Right lobe of liver (tissue), 6 donors: ENCODE measurements at regions not wholly inside any gene's neighbourhood (a gene's known extent, or its start where the extent isn't known, plus 50 kb on each side); places are given as distances from the start of the nearest gene placed in this dataset.
"Not testable (repeated sequence)": the region's sequence is repeated elsewhere in the genome, so short reads cannot be mapped to it uniquely, and the experiment has no call there.

Source experiments
- ATAC-seq, 4 donors: fragments of 200-7000 bp; cut with Tn5 transposase; one replicate each; pipeline ENCODE4 v1.9.1; 2020; ENCODE audit warnings: mild to moderate bottlenecking in 4 of 4, moderate library complexity in 4 of 4
- DNase-seq, 3 donors: peaks; one replicate each; pipeline ENCODE4 v3.0.0-alpha.2; 2020
- H3K27ac ChIP-seq, 3 donors: fragments of 200-600 bp; one replicate each; pipeline ENCODE4 v1.8.0; 2022
- H3K27me3 ChIP-seq, 2 donors: fragments of 200-600 bp; one replicate each; pipeline ENCODE4 v1.8.0; 2022
- H3K36me3 ChIP-seq, 4 donors: fragments of 200-600 bp; sonication (generic) in 1 of 4; one replicate each; pipeline versions ENCODE4 v1.5.1 to v1.8.0; 2017 to 2022; ENCODE audit warnings: control low read depth in 1 of 4
- H3K4me1 ChIP-seq, 4 donors: fragments of 200-600 bp; sonication (generic) in 1 of 4; one replicate each; pipeline versions ENCODE4 v1.5.1 to v1.8.0; 2017 to 2022; ENCODE audit warnings: control low read depth in 1 of 4
- H3K4me3 ChIP-seq, 3 donors: fragments of 200-600 bp; one replicate each; pipeline ENCODE4 v1.8.0; 2022
- H3K9me3 ChIP-seq, 4 donors: fragments of 200-600 bp; sonication (generic) in 1 of 4; one replicate each; pipeline versions ENCODE4 v1.5.1 to v1.8.0; 2017 to 2022; ENCODE audit warnings: control low read depth in 1 of 4
- POLR2A ChIP-seq: fragments of 450-650 bp; IDR thresholded peaks from one replicate; pipeline ENCODE4 v1.6.1; 2017; ENCODE audit warnings: antibody characterized with exemption, mild to moderate bottlenecking
- WGBS: methylation state at CpG from one replicate; pipeline ENCODE4 v1.1.6; 2018; ENCODE audit warnings: low coverage, low lambda C conversion rate; ENCODE audit not compliant: insufficient coverage; ENCODE audit errors: missing lambda C conversion rate; 5-methylcytosine and 5-hydroxymethylcytosine counted together
- intact Hi-C, 2 donors: fragments of 100-400 bp; cut with DNase I; formaldehyde crosslinking; loops; one replicate each; pipeline versions ENCODE4 v1.11.2 to v1.14.1; 2022
- TF ChIP-seq, protein P1 (sequence below), 4 donors: fragments of 200-600 bp in 3 of 4; fragments of 450-650 bp in 1 of 4; IDR thresholded peaks; one replicate each; pipeline versions ENCODE4 v1.5.1 to v1.8.0; 2016 to 2022; ENCODE audit warnings: antibody characterized with exemption in 4 of 4, mild to moderate bottlenecking in 2 of 4
- donor health status: DM: no; HTN: yes; CAD: no.
- donor health status: DM: no; HTN: no; CAD: no.
- donor health status: DM: no; HTN: no; CAD: no.
- donor health status: DM: no; HTN: yes; CAD: no.
- donor health status: DM: no; HTN: yes; CAD: no.

DNA sequence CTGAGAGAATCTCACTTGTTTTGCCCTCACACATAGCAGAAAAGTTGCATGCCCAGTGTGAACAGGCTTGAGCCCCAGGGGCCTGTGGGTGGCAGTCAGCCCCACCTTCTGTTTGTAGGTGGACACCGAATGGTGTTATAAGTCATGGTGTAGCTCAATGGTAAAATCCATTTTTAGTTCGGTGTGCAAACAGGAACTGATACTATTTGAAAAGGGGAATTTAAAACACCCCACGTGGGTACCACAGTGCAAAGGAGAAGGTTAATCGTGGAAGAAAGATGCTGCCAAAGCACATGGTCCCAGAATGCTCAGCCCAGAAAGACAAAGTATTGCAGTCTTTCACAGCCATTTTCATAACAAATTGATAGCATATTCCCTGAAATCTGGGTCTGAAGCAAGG lies 71.8 kb upstream of the GZMB start:
- Histone ChIP-seq H3K4me1 (no peaks in the 10 kb centered on the region), H3K27me3 (no peaks in the 10 kb centered on the region), H3K9me3 (no peaks in the 10 kb centered on the region), H3K4me3 (no peak overlapping the region), H3K27ac (no peak overlapping the region), H3K36me3 (no peaks in the 10 kb centered on the region)
- DNase-seq (no peak), ATAC-seq (no peak)
- WGBS = 24% methylated on average over 3 of the region's 4 CpGs
- TF ChIP-seq, protein P1, sequence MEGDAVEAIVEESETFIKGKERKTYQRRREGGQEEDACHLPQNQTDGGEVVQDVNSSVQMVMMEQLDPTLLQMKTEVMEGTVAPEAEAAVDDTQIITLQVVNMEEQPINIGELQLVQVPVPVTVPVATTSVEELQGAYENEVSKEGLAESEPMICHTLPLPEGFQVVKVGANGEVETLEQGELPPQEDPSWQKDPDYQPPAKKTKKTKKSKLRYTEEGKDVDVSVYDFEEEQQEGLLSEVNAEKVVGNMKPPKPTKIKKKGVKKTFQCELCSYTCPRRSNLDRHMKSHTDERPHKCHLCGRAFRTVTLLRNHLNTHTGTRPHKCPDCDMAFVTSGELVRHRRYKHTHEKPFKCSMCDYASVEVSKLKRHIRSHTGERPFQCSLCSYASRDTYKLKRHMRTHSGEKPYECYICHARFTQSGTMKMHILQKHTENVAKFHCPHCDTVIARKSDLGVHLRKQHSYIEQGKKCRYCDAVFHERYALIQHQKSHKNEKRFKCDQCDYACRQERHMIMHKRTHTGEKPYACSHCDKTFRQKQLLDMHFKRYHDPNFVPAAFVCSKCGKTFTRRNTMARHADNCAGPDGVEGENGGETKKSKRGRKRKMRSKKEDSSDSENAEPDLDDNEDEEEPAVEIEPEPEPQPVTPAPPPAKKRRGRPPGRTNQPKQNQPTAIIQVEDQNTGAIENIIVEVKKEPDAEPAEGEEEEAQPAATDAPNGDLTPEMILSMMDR (IDR thresholded peaks at IDR 0.05) = no peak
- no peak for TF ChIP-seq POLR2A
- intact Hi-C loops = no loop called here

DNA sequence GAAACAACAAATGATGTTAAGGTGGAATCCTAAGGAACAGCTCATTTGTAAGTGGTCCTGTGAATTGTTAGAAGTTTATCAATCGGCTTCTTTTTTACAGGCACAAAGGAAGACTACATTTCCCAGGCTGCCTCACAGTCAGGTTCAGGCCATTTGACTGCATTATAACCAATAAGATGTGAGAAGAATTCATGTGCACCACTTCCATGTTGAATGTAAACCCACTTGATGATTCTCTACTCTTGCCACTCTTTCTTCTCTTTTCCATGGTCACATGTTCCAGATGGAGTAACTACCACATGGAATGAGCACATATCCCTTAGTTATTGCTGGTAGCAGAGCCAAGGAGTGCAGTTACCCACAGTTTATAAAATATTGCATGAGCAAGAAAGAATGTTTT lies 67.1 kb upstream of the GZMB start:
- Histone ChIP-seq H3K36me3 (no peaks in the 10 kb centered on the region), H3K4me3 (no peak overlapping the region), H3K27me3 (no peaks in the 10 kb centered on the region), H3K27ac (no peak overlapping the region), H3K4me1 (no peaks in the 10 kb centered on the region), H3K9me3 (no peaks in the 10 kb centered on the region)
- no peak for TF ChIP-seq POLR2A
- TF ChIP-seq, protein P1 (IDR thresholded peaks at IDR 0.05) = no peak
- ATAC-seq (no peak), DNase-seq (no peak)
- 62% methylated on average over 1 of the region's 1 CpG for WGBS
- intact Hi-C loops = no loop called here

DNA sequence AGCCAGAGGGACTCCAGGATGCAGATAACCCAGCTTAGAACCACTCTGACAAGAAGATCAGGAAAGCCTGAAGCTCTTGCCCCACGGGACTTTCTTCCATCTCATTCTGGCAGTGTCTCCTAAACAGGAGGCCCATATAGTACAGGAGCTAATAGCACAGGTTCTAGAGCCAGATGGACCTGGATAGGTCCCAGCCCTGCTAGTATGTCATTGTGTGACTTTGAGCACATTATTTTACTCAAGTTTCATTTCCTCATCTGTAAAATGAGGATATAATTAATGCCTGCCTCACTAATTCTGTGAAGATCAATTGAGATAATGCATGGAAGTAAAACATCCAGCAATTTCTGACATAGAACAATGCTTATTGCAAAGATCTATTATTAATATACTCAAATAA lies 66.5 kb upstream of the GZMB start:
- Histone ChIP-seq H3K4me3 (no peak overlapping the region), H3K27me3 (no peaks in the 10 kb centered on the region), H3K4me1 (no peaks in the 10 kb centered on the region), H3K27ac (no peak overlapping the region), H3K36me3 (no peaks in the 10 kb centered on the region), H3K9me3 (no peaks in the 10 kb centered on the region)
- ATAC-seq (no peak), DNase-seq (no peak)
- WGBS = no CpG with 5 or more reads among the region's 1 CpG
- intact Hi-C loops = no loop called here
- TF ChIP-seq POLR2A = no peak
- TF ChIP-seq, protein P1 (IDR thresholded peaks at IDR 0.05) = no peak

DNA sequence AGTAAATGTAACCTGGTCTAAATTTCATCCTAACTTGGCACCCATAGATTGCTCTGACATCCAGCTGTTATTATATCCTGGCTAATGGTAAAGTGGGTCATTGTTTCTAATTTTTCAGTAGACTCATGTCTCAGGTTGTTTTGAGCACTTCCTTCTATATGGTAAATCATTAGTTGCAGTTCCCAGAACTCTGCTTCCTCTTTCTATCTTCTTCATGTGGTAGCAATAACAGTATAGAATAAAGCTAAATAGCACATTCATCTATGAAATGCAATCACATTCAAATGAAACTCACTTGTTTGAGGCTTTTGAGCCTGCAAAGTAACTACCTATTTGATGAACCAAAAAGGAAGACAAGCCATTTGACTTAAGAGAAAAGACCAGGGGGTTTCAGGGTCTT lies 65.1 kb upstream of the GZMB start:
- TF ChIP-seq, protein P1 (IDR thresholded peaks at IDR 0.05) = no peak
- TF ChIP-seq POLR2A = no peak
- Histone ChIP-seq H3K36me3 (no peaks in the 10 kb centered on the region), H3K4me1 (no peaks in the 10 kb centered on the region), H3K27me3 (no peaks in the 10 kb centered on the region), H3K27ac (no peak overlapping the region), H3K9me3 (no peaks in the 10 kb centered on the region), H3K4me3 (no peak overlapping the region)
- intact Hi-C loops = no loop called here
- no peak for ATAC-seq
- DNase-seq = no peak

DNA sequence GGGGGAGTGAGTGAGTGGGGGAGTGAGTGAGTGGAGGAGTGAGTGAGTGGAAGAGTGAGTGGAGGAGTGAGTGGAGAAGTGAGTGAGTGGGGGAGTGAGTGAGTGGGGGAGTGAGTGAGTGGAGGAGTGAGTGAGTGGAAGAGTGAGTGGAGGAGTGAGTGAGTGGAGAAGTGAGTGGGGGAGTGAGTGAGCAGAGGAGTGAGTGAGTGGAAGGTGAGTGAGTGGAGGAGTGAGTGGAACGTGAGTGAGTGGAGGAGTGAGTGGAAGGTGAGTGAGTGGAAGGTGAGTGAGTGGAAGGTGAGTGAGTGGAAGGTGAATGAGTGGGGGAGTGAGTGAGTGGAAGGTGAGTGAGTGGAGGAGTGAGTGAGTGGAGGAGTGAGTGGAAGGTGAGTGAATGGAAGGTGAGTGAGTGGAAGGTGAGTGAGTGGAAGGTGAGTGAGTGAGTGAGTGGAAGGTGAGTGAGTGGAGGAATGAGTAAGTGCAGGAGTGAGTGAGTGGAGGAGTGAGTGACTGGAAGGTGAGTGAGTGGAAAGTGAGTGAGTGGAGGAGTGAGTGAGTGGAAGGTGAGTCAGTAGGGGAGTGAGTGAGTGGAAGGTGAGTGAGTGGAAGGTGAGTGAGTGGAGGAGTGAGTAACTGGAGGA lies 62.4 kb upstream of the GZMB start:
- H3K4me1 ChIP-seq, intact Hi-C loops, H3K27me3 ChIP-seq, H3K9me3 ChIP-seq, DNase-seq, H3K27ac ChIP-seq, H3K4me3 ChIP-seq, H3K36me3 ChIP-seq, ATAC-seq: not testable (repeated sequence)
- 78% methylated on average over 1 of the region's 1 CpG for WGBS
